PC-9 (cell line): ENCODE measurements at regions not wholly inside any gene's neighbourhood (a gene's known extent, or its start where the extent isn't known, plus 50 kb on each side); places are given as distances from the start of the nearest gene placed in this dataset.

Source experiments
- EZH2 ChIP-seq: fragments of 200-600 bp; sonication (generic); IDR thresholded peaks from 2 replicates; pipeline ENCODE4 v1.8.0; 2017; ENCODE audit warnings: antibody characterized with exemption, low read depth
- TF ChIP-seq, protein P1 (sequence below): fragments of 200-600 bp; sonication (generic); conservative IDR thresholded peaks from 2 replicates; pipeline ENCODE4 v1.6.1; 2017; ENCODE audit warnings: mixed run types, antibody characterized with exemption, mild to moderate bottlenecking, moderate library complexity

DNA sequence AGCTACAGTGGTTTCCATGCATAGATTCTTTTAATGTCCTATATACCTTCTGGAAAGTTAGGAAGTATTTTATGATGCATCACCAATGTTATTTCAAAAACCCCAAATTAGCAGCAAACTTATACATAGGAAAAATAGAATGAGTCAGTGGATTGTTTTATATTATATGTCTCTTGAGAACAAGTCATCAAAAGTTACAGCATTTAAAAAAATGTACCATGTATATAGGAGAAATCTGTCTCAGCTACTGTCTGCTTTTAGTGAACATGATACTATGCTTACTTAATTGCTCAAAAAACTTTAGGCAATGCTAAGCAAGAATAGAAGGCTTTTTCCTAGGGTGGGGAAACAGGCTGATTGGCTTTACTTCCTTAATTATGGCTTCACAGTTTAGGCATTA lies 365.3 kb downstream of the SAMD5 start:
- TF ChIP-seq, protein P1, sequence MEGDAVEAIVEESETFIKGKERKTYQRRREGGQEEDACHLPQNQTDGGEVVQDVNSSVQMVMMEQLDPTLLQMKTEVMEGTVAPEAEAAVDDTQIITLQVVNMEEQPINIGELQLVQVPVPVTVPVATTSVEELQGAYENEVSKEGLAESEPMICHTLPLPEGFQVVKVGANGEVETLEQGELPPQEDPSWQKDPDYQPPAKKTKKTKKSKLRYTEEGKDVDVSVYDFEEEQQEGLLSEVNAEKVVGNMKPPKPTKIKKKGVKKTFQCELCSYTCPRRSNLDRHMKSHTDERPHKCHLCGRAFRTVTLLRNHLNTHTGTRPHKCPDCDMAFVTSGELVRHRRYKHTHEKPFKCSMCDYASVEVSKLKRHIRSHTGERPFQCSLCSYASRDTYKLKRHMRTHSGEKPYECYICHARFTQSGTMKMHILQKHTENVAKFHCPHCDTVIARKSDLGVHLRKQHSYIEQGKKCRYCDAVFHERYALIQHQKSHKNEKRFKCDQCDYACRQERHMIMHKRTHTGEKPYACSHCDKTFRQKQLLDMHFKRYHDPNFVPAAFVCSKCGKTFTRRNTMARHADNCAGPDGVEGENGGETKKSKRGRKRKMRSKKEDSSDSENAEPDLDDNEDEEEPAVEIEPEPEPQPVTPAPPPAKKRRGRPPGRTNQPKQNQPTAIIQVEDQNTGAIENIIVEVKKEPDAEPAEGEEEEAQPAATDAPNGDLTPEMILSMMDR = no peak
- TF ChIP-seq EZH2 = no peak
